GM06990 (cell line): ENCODE measurements at regions not wholly inside any gene's neighbourhood (a gene's known extent, or its start where the extent isn't known, plus 50 kb on each side); places are given as distances from the start of the nearest gene placed in this dataset.

ENCODE experiments used
- DNase-seq: peaks from one replicate; pipeline ENCODE4 v3.0.0-alpha.2; 2011; ENCODE audit not compliant: insufficient read length; ENCODE audit errors: extremely low read depth
- H3K27me3 ChIP-seq: replicated peaks from 2 replicates; pipeline ENCODE4 v1.6.0; 2011; ENCODE audit warnings: low read length; ENCODE audit not compliant: control insufficient read depth, insufficient read depth
- H3K36me3 ChIP-seq: 2 replicates; pipeline ENCODE4 v1.5.1; 2011; ENCODE audit warnings: low read length; ENCODE audit not compliant: control insufficient read depth, insufficient read depth
- H3K4me3 ChIP-seq: replicated peaks from 2 replicates; pipeline ENCODE4 v1.5.1; 2011; ENCODE audit warnings: low read depth, mild to moderate bottlenecking, control low read depth, low read length
- CTCF ChIP-seq: IDR thresholded peaks from 2 replicates; pipeline ENCODE4 v1.5.1; 2011; ENCODE audit warnings: low read length, control low read depth, mild to moderate bottlenecking, inconsistent platforms; ENCODE audit not compliant: insufficient read depth, poor library complexity, severe bottlenecking

DNA sequence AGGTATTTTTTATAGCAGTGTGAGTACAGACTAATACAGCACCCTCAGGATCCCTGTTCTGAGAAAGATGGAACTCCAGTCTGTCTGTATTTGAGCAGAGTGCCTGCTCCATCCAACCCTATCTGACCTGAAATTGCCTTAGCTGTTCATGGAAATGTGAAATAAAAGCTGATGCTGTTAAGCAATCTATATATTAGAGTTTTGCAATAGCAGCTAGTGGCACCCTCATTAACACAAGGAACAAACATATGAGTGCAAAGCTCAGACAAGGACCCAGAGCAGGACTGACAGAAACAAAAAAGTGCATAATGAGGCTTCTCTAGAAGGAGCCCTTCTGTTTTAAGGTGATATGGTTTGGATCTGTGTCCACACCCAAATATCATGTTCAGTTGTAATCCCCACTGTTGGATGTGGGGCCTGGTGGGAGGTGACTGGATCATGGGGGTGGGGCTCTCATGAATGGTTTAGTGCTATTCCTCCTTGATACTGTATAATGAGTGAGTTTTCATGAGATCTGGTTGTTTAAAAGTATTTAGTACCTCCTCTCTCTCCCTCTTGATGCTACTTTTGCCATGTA lies 272.9 kb upstream of the KLF3 start:
- no peaks in the 10 kb centered on the region for H3K27me3 ChIP-seq
- DNase-seq = no peak
- H3K36me3 ChIP-seq = no peaks in the 10 kb centered on the region
- TF ChIP-seq CTCF = no peak
- H3K4me3 ChIP-seq = no peak overlapping the region

DNA sequence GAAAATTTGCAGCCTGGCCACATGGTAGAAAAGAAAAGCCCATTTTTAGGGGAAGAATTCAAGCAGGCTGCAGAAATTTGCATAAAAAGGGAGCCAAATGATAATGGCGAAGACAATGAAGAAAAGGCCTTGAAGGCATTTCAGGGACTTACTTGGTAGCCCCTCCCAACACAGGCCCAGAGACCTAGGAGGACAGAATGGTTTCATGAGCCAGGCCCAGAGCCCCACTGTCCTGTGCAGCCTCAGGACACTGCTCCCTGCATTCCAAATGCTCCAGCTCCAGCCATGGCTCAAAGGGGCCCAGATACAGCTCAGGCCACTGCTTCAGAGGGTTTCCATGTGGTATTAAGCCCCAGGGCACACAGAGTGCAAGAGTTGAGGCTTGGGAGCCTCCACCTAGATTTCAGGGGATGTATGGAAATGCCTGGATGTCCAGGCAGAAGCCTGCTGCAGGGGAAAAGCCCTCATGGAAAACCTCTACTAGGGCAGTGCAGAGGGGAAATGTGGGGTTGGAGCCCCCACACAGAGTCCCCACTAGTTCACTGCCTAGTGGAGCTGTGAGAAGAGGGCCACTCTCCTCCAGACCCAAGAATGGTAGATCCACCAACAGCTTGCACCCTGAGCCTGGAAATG lies 271.7 kb upstream of the KLF3 start:
- Histone ChIP-seq H3K27me3 (no peaks in the 10 kb centered on the region), H3K4me3 (no peak overlapping the region), H3K36me3 (no peaks in the 10 kb centered on the region)
- no peak for TF ChIP-seq CTCF
- DNase-seq = no peak

GRCh38 chr4:38396091-38396490 lies 267.9 kb upstream of the KLF3 start:
- TF ChIP-seq CTCF = no peak
- Histone ChIP-seq H3K36me3 (no peaks in the 10 kb centered on the region), H3K4me3 (no peak overlapping the region)

DNA sequence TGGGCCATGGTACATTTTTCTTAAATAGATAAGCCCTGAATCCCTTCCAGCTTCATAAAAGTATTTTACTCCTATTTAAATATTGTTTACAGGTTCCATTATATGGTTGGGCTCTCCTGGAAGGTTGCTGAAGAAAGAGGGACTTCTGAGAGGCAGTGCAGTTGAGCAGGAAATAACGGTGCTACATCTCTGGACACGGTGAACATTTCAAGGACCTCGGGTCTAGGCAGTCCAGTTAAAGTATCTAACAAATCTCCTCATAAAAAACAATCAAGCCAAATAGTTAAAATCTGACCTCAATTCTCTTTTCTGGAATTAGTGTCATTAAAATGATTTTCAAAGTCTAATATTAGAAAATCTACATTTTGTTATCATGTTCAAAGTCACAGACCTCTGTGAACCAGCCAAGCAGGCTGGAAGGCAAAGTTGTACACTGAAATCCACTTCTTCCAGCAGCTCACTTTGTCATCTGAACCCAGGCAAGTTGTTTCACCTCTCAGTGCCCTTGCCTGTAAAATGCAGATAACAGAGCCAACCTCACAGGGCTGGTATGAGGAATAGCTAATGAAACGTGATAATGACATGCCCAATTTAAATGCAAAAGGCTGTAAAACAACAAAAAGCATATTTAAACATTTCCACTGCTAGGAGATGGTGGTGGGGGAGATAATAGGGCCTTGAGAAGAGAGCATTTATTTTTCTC lies 267.0 kb upstream of the KLF3 start:
- no peak for TF ChIP-seq CTCF
- no peaks in the 10 kb centered on the region for H3K27me3 ChIP-seq
- H3K36me3 ChIP-seq = no peaks in the 10 kb centered on the region
- DNase-seq = no peak
- no peak overlapping the region for H3K4me3 ChIP-seq

More at GRCh38 chr4:38396091-38396490, 267.9 kb upstream of the KLF3 start:
- no peak for DNase-seq
- H3K27me3 ChIP-seq = no peaks in the 10 kb centered on the region

- Histone ChIP-seq H3K27me3 (no peaks in the 10 kb centered on the region), H3K36me3 (no peaks in the 10 kb centered on the region), H3K4me3 (no peak overlapping the region)
- DNase-seq = no peak
- no peak for TF ChIP-seq CTCF
These were observed 263.1 kb upstream of the KLF3 start for GRCh38 chr4:38400946-38401345.
